Activated T-cell treated with anti-CD3 and anti-CD28 coated beads for 48 hours (primary cell): ENCODE measurements at regions not wholly inside any gene's neighbourhood (a gene's known extent, or its start where the extent isn't known, plus 50 kb on each side); places are given as distances from the start of the nearest gene placed in this dataset.

Source experiments
- DNase-seq: peaks from one replicate; pipeline ENCODE4 v3.0.0-alpha.2; 2020; ENCODE audit warnings: low read depth

DNA sequence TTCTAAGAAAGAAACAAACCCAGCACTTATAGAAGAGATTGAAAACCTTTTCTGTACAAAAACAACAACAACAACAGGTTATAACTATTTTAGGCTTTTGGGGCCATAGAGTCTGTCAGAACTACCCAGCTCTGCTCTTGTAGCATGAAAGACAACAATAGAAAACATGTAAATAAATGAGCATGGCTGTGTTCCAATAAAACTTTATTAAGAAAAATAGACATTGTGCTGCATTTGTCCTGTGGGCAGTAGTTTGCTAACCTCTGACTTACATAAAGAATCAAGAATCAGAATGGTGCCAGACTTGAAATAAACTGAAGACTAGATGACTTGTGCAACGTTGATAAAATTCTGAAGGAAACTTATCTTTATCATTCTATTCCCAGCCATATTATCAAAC lies 617.5 kb downstream of the DIAPH3 start:
- no peak for DNase-seq

DNA sequence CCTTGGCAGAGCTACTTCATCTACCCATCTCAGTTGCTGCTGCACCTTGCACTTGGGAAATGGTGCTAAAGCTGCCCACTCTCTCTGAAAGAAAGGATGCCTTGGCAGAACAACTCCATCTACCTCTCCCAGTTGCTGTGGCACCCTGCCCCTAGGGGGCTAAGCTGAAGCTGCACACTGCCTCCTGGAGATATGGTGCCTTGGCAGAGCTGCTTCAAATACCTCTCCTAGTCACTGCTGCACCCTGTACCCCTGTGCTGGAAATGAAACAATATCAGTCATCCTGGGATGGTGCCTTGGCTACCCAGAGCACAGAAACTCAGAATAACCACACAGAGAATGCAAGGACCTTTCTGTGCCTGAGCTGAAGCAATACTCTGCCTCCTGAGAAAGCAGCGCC lies 615.8 kb downstream of the DIAPH3 start:
- no peak for DNase-seq

DNA sequence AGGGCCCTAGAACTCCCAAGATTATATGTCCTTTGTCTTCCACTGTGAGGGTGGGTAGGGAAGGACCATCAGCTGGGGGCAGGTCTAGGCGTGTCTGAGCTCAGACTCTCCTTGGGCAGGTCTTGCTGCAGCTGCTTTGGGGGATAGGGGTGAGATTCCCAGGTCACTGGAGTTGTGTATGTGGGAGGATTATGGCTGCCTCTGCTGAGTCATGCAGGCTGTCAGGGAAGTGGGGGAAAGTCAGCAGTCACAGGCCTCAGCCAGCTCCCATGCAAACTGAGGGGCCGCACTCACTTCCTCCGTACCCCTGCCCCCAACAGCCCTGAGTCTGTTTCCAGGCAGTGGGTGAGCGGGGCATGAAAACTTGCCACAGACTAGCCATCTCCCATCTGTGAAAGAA lies 600.8 kb downstream of the DIAPH3 start:
- DNase-seq = no peak

DNA sequence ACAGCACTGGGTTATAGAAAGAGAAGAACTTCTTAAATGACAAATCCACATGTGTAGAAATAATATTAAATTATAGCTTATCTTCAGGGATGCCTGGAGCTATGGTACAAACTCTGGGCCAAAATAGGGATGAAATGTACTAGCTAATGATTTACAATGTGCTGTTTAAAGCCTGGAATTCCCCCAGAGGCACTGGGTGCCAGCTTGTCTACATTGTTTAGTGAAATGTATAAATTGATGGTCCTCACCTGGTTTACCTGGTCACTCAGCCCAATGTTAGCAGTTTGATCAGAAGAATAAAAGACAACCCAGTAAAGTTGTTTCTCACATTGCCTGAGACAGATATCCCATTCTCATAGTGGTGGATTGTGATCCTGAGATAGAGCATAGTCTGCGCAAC lies 597.2 kb downstream of the DIAPH3 start:
- DNase-seq = no peak

DNA sequence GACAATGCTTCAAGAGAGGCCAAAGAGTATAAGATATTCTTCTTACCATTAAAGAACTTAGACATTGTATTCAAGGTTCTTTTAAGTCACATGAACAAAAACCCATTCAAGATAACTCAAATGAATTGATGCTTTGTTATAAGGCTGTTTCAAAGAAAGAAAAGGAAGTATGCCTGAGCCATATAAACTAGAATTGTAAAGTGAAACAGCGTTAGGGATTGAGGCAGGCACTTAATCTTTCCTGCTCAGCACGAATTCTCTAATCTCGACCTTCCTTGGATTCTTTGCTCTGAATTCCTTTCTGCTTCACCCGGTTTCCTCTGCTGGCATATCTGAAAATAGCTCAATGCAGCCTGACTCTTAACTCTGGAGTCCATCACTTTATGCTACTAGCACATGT lies 595.4 kb downstream of the DIAPH3 start:
- no peak for DNase-seq

DNA sequence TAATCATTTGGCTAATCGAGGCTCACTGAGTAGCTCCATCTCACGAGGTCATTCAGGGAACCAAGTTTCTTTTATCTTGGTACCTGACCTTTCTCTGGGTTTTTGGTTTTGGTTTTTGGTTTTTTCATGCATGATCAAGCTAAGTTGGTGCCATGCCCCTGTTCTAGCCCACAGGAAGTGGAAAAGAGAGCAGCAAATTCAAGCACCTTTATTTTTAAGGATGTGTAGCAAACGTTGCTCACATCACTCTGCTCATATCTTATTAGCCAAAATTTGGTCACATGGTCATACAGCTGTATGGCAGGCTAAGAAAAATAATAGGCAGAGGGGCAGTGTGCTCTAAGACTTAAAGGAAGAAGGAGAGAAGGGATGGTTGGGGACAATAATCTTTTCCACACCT lies 593.5 kb downstream of the DIAPH3 start:
- no peak for DNase-seq

DNA sequence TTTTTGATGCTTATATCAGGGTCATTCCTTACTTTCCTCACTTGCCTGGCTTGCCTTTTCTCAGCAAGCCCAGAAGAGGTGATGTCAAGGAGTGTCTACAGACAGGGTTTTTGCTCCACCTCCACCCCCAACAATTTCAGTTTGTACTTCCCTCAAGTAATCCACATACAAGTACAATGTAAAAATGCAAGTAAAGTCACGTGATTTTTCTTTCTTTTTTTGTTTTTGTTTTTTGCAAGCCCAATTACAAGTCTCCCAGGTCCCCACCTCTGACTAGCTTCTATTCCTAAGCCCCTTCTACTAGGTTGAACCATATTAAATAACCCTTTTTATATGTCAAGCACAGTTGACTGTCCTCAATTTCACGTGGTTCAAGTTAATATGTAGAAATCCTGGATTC lies 579.6 kb downstream of the DIAPH3 start:
- DNase-seq = no peak

DNA sequence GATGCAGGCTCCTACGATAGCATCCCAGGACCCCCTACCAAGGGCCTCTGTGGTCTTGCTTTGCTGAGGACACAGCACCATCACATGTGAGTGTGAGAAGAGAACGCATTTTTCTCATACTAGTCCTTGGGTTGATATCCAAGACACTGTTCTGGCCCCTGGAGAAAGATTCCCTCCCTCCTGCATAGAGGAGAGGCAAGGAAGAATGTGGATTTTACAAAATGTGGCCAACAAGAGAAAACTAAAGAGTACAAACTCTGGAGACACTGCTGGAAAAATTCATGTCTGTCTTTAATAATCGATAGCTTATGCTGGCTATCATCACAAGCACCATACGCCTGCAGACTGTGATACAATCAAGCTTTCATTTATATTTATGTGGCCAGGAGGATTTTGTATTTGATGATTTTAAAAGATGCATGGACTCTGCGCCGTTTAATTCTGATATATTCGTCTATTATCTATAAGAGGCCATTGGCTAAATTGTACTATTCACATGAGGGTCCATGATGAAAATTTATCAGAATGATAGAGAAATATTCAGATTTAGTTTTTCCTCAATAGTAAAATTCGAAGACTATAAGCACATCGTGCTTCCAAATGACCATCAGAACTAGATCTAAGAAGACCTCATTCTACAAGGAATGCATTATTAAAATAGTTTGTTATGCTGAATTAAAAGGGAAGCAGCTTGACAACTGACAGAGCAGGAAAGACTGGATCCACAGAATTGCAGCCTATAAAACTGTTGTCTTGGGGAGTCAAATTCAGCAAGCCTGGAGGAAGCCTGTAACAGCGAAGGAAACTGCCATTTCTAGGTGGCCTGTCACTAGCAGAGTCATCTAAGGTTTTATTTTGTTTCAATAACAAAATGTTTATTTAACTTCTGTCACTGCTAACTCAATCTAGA lies 578.7 kb downstream of the DIAPH3 start:
- no peak for DNase-seq

DNA sequence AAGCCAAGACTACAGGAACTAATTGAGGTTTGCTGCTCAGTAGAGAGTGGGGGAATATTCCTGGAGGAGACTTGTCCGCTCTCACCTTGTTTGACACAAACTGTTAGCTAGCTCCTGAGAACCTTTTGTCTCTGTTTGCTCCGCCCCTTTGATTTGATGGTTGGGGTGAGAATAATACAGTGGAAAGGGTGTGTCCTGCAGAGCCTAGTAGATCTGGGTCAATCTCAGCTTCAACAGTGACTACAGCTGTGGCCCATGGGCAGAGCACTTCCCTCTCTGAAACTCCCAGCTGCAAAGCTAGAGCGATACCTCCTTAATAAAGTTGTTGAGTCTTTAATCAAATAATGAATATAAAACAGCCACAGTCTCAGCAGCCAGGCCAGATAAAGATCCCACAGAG lies 576.7 kb downstream of the DIAPH3 start:
- DNase-seq = no peak

DNA sequence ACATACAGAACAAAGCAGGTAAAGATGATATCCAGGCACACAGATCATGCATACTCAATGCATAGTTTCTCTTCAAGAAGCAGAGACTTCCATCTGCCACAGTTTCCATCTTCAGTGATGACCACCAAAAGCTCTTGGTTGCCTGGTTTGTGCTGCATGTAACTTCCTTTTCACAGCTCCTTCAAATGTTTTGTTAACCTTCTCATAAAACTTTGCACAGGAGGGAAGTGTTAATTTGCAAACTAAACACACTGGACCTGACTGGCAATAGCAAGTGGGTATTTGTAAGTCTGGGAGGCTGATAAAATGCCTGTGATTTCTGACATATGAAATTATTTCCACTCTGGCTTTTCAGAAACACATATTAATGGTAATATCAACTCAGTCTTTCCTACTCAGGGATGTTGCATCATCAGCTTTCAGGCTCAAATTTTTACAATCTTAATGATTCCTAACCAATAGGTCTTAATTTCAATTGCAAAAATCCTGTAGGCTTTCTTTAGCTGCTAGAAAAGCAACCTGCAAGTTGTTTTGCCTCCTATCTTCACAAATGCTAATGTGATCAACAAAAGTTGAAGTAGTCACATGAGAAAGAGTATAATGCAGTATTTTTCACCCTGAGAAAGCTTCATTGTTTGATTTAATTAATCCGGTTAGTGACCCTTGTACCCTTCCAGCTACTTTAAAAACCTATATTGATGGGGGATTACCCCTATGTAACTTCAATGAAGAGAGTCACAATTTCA lies 575.6 kb downstream of the DIAPH3 start:
- DNase-seq = no peak

DNA sequence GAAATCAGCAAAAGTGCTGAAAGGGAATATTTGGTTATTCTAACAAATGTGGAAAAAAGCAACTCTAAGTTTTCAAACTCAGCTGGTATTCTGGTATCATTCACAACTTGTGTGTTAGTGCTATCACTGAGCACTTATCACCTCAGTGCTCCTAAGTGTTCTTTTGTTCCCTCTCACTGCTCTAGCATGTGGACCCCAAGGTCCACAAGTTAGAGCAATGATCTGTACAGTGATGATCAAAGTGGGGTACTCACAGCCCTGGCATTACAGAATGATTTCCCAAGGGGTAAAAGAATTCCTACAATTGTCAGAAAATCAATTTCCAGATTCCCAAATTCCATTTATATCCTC lies 575.0 kb downstream of the DIAPH3 start:
- no peak for DNase-seq

DNA sequence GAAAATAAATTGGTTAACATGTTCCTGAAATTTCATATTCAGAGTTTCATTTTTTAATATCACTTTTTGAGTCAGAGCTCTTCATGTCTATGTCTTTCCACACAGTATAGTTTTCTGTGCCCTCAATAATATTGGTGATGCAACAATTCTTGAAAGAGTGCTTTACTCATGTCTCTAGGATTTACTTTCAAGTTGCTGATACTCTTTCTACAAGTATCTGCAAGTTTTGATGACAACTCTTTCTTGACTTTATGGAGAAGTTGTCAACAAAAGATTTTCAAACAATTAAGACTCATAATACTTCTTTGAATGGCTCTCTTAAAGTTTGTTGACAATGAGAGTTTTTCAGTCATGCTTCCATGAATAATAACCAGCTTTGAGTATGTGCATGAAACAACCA lies 561.7 kb downstream of the DIAPH3 start:
- DNase-seq = no peak

DNA sequence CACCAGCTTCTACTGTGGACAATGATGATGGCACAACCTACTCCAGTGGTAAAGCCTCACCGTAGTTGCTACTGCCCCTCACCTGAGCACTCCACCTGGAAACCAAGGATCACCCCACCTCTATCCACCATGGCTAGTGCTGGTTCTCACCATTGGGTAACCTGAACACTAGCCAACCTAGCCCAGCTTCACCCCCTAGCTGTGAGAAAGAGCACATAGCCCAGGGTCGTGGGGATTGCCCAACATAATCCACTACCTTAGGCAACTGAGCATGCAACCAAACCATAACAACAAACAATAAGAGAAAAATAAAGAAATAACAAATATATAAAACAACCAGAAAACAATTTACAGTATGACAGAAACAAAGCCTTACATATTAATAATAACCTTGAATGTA lies 560.1 kb downstream of the DIAPH3 start:
- no peak for DNase-seq

DNA sequence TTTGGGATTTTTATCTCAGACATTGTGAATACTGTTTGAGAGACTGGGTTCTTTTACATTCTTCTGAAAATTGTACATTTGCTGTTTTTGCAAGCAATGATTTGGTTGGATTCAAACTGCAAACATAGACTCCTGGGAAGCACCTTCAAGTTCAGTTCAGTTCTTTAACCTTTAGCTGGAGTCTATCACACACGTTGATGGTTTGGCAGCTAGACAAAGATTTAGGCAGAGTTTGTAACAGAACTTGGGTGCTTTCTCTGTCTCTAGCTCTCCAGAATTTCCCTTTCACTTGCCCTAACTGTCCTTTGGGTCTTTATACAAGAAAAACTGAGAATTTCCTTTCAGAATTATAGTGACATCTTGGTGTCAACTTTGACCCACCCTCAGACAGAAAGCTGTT lies 556.6 kb downstream of the DIAPH3 start:
- DNase-seq = no peak

DNA sequence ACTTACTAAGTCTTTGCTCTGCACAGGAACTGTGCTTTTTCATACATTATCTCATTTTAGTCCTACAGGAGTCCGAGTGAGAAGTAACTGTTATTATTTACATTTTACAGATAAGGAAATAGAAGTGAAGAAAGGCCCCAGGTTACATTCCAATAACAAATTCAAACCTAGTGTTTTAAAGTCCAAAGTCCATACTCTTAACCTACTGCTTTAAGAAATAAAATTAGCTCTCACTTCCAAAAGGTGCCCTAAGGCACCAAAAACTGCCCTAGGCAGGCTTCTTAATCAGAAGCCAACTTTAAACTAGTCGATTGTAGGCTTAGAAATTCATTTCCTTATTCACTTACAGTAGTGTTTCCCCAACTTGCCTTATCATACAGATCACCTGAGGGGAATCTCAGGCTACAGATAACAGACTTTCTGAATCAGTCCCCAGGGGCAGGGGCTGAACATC lies 555.9 kb downstream of the DIAPH3 start:
- DNase-seq = no peak

DNA sequence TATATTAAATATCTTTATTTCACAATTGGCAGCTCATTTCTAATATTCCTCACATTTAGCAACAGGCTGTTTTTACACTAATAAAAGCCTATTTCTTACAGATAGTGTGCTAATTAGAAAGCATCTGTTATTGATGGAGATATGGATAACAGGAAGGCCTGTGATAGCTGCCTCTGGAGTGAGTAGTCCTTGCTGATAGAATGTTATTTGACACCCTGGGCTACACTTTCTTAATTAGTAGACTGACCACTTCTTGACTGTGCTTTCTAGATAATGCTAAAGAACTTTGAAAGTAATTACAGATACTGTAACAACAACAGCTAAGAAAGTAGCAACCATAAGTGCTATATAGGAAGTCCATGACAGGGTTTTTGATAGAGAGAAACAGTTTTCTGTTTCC lies 554.3 kb downstream of the DIAPH3 start:
- DNase-seq = no peak
